Liver (tissue), 7 donors: ENCODE measurements at regions not wholly inside any gene's neighbourhood (a gene's known extent, or its start where the extent isn't known, plus 50 kb on each side); places are given as distances from the start of the nearest gene placed in this dataset.

Experiments
- DNase-seq: peaks from one replicate; pipeline ENCODE4 v3.0.0-alpha.2; 2017; ENCODE audit warnings: low spot score
- H3K27ac ChIP-seq, 2 donors: one replicate each; pipeline ENCODE4 v1.7.0; 2013; ENCODE audit warnings: inconsistent platforms in 2 of 2, low read length in 2 of 2, control low read depth in 1 of 2, low read depth in 1 of 2, mild to moderate bottlenecking in 1 of 2
- H3K27me3 ChIP-seq, 4 donors: one replicate each; pipeline versions ENCODE4 v1.6.1 to v1.7.0; 2013; ENCODE audit warnings: low read length in 3 of 4, inconsistent platforms in 1 of 4, mild to moderate bottlenecking in 1 of 4, moderate library complexity in 1 of 4; ENCODE audit not compliant: control insufficient read depth in 4 of 4, insufficient read depth in 4 of 4
- H3K36me3 ChIP-seq, 4 donors: one replicate each; pipeline versions ENCODE4 v1.6.1 to v1.7.0; 2013; ENCODE audit warnings: low read length in 3 of 4, mild to moderate bottlenecking in 3 of 4, low read depth in 1 of 4, moderate library complexity in 1 of 4; ENCODE audit not compliant: control insufficient read depth in 4 of 4, insufficient read depth in 3 of 4
- H3K4me1 ChIP-seq, 4 donors: one replicate each; pipeline versions ENCODE4 v1.6.1 to v1.7.0; 2013; ENCODE audit warnings: low read length in 3 of 4, mild to moderate bottlenecking in 3 of 4, moderate library complexity in 1 of 4; ENCODE audit not compliant: control insufficient read depth in 4 of 4, insufficient read depth in 4 of 4
- H3K4me3 ChIP-seq, 3 donors: one replicate each; pipeline versions ENCODE4 v1.6.1 to v1.7.0; 2013; ENCODE audit warnings: low read length in 3 of 3, control low read depth in 1 of 3, low read depth in 1 of 3, mild to moderate bottlenecking in 1 of 3
- H3K9ac ChIP-seq, 2 donors: one replicate each; pipeline ENCODE4 v1.7.0; 2013; ENCODE audit warnings: low read length in 2 of 2, mild to moderate bottlenecking in 2 of 2, moderate library complexity in 2 of 2, control low read depth in 1 of 2, low read depth in 1 of 2
- H3K9me3 ChIP-seq, 4 donors: one replicate each; pipeline versions ENCODE4 v1.6.1 to v1.7.0; 2013; ENCODE audit warnings: low read length in 3 of 4; ENCODE audit not compliant: control insufficient read depth in 4 of 4
- EGR1 ChIP-seq, 2 donors: IDR thresholded peaks; 2 replicates each; pipeline ENCODE4 v1.6.1; 2016 to 2018; ENCODE audit warnings: antibody characterized with exemption in 2 of 2, low read depth in 2 of 2
- FOXA2 ChIP-seq: IDR thresholded peaks from 2 replicates; pipeline ENCODE4 v1.6.1; 2016; ENCODE audit warnings: antibody characterized with exemption
- GABPA ChIP-seq, 2 donors: IDR thresholded peaks in 1 of 2; conservative IDR thresholded peaks in 1 of 2; 2 replicates each; pipeline ENCODE4 v1.6.1; 2016; ENCODE audit warnings: antibody characterized with exemption in 2 of 2, mild to moderate bottlenecking in 1 of 2, moderate library complexity in 1 of 2
- HNF4A ChIP-seq, 2 donors: conservative IDR thresholded peaks; 2 replicates each; pipeline ENCODE4 v1.6.1; 2016; ENCODE audit warnings: antibody characterized with exemption in 2 of 2, mild to moderate bottlenecking in 2 of 2
- JUND ChIP-seq, 2 donors: IDR thresholded peaks; 2 replicates each; pipeline ENCODE4 v1.6.1; 2016; ENCODE audit warnings: antibody characterized with exemption in 2 of 2
- RAD21 ChIP-seq, 2 donors: IDR thresholded peaks; 2 replicates each; pipeline ENCODE4 v1.6.1; 2016; ENCODE audit warnings: antibody characterized with exemption in 2 of 2, mild to moderate bottlenecking in 2 of 2
- REST ChIP-seq: IDR thresholded peaks from 2 replicates; pipeline ENCODE4 v1.6.1; 2016; ENCODE audit warnings: antibody characterized with exemption, mild to moderate bottlenecking
- RXRA ChIP-seq, 2 donors: IDR thresholded peaks; 2 replicates each; pipeline ENCODE4 v1.6.1; 2017 to 2018; ENCODE audit warnings: antibody characterized with exemption in 2 of 2, mild to moderate bottlenecking in 1 of 2
- SP1 ChIP-seq: IDR thresholded peaks from 2 replicates; pipeline ENCODE4 v1.6.1; 2018; ENCODE audit warnings: antibody characterized with exemption, mild to moderate bottlenecking
- TAF1 ChIP-seq: conservative IDR thresholded peaks from 2 replicates; pipeline ENCODE4 v1.6.1; 2016; ENCODE audit warnings: antibody characterized with exemption, mild to moderate bottlenecking
- YY1 ChIP-seq: IDR thresholded peaks from 2 replicates; pipeline ENCODE4 v1.6.1; 2016; ENCODE audit warnings: antibody characterized with exemption, mild to moderate bottlenecking
- WGBS: extraction: QIAGEN DNeasy Blood & Tissue Kit; methylation state at CpG from one replicate; pipeline ENCODE4 v1.1.7; 2013; 5-methylcytosine and 5-hydroxymethylcytosine counted together
- TF ChIP-seq, protein P1 (sequence below): IDR thresholded peaks from 2 replicates; pipeline ENCODE4 v1.6.1; 2016; ENCODE audit warnings: antibody characterized with exemption
- donor health status: healthy.
- donor health status: healthy.
- donor health status: healthy.
- donor health status: healthy.

DNA sequence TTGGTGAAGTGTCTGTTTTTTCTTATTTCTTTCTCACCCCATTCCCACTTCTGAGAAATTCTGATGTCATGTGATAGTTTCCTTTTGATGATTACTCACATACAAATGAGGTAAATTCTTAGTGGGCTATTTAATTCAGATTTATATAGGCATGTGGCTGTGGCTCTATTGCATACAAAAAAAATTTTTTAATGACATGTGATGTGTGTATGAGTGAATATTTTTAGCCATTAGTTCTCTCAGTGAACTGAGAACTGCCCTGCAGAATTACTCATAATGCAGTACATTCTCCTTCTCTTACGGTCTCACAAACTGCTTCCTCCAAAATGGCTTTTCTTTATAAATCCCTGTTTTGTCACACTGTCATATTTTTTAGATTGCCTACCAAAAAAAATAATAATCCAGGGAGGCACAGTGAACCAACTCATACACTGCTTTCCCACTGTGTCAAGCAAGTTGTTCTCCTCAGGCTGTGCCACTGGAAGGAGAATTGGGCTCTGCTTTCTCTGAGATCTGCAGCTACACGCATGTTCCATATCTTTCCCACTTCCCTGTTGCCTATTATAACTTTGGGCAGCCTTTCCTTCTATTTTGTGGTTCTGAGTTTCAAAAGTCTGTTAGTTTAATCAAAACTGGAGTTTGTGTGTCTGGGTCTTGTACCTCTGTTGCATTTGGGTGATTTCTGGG is 415.7 kb upstream of the THBS1 start:
- H3K9me3 ChIP-seq: no peaks in the 10 kb centered on the region
- H3K27ac ChIP-seq: no peak overlapping the region
- H3K27me3 ChIP-seq: no peaks in the 10 kb centered on the region
- no peak overlapping the region for H3K4me3 ChIP-seq
- 87% methylated on average over 2 of the region's 2 CpGs for WGBS
- H3K9ac ChIP-seq: no peak overlapping the region
- no peaks in the 10 kb centered on the region for H3K4me1 ChIP-seq
- H3K36me3 ChIP-seq: no peaks in the 10 kb centered on the region
- TF ChIP-seq EGR1 (IDR thresholded peaks at IDR 0.05; ENCODE audit: low read depth in 2 of 2) (no peak), FOXA2 (no peak), REST (no peak), JUND (IDR thresholded peaks at IDR 0.05) (no peak), TAF1 (no peak), GABPA (IDR thresholded peaks at IDR 0.05 in 1 of 2, conservative IDR thresholded peaks at IDR 0.05 in 1 of 2) (no peak), YY1 (no peak), SP1 (no peak)
- TF ChIP-seq, protein P1, sequence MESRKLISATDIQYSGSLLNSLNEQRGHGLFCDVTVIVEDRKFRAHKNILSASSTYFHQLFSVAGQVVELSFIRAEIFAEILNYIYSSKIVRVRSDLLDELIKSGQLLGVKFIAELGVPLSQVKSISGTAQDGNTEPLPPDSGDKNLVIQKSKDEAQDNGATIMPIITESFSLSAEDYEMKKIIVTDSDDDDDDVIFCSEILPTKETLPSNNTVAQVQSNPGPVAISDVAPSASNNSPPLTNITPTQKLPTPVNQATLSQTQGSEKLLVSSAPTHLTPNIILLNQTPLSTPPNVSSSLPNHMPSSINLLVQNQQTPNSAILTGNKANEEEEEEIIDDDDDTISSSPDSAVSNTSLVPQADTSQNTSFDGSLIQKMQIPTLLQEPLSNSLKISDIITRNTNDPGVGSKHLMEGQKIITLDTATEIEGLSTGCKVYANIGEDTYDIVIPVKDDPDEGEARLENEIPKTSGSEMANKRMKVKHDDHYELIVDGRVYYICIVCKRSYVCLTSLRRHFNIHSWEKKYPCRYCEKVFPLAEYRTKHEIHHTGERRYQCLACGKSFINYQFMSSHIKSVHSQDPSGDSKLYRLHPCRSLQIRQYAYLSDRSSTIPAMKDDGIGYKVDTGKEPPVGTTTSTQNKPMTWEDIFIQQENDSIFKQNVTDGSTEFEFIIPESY: no peak
- no peak for DNase-seq

DNA sequence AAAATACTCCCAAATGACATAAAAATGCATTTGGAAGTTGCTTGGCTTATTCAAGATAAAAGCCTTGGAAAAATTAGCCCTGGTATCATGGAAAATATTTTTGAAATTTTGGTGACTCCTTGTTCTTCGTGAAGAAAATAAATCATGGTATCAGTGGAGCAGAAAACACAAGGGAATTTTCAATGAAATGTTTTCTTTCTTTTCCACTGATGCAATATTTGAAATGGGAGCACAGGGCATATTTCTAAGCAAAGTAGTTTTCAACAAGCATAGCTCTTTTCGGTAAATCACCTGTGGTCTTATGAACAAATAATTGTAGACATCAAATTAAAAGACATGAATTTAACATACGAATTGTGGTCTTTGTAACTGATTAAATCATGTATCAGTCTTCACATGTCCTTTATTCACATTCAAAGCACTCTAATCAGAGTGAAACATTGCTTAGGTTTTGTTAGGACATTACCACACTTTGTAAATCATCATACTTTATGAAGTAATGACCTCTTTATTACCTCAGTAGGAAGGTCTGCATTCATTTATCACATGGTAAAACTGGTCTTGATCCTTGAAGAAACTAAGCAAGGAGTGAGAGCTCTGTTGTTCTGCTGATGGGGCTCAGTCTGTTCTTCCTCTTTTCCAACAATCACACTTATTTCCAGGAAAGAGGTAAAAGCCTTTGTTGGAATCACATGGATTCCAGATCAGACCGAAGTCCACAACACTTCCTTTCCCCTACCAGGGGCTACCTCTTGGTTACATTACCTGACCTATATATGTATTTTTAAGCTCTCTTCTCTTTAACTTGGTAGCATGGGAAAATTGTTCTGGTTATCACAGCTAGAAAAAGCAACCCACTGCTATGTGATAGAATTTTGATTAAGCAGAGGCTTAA is 413.5 kb upstream of the THBS1 start:
- Histone ChIP-seq H3K36me3 (no peaks in the 10 kb centered on the region), H3K4me3 (no peak overlapping the region), H3K4me1 (no peaks in the 10 kb centered on the region), H3K27ac (no peak overlapping the region), H3K27me3 (no peaks in the 10 kb centered on the region), H3K9ac (no peak overlapping the region), H3K9me3 (no peaks in the 10 kb centered on the region)
- DNase-seq: no peak
- WGBS: 57% methylated on average over 4 of the region's 4 CpGs
- TF ChIP-seq HNF4A (conservative IDR thresholded peaks at IDR 0.05) (peak in 1 of 2 donors; percentile 22), RXRA (IDR thresholded peaks at IDR 0.05) (no peak), JUND (IDR thresholded peaks at IDR 0.05) (no peak), RAD21 (IDR thresholded peaks at IDR 0.05) (peak in 1 of 2 donors; percentile 17)
